ENCODE measurements at regions not wholly inside any gene's neighbourhood (a gene's known extent, or its start where the extent isn't known, plus 50 kb on each side); places are given as distances from the start of the nearest gene placed in this dataset.

DNA sequence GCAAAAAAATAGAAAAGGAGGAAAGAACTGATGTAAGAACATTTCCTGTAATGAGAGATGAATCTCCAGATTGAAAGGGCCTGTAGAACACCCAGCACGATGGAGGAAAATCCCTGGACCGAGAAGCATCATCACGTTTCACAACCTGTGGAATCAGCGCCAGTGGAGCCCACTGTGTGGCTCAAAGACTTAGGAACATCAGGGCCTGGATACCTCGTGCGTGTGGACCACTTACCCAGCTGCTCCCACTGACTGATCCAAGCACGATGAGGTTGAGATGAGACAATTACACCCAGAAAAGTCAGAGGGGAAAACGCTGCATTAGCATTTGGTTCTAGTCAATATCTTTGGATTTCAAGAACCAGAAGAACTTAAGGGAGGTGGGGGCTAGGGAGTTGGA lies 224.6 kb downstream of the SYK start:
- no peak for TF ChIP-seq CTCF (IDR thresholded peaks at IDR 0.05)
- no peak for TF ChIP-seq POLR2A (IDR thresholded peaks at IDR 0.05)
- TF ChIP-seq POLR2AphosphoS5 (IDR thresholded peaks at IDR 0.05), result no peak
